B cell (primary cell): ENCODE measurements at regions not wholly inside any gene's neighbourhood (a gene's known extent, or its start where the extent isn't known, plus 50 kb on each side); places are given as distances from the start of the nearest gene placed in this dataset.

Source experiments
- ATAC-seq: fragments of 200-7000 bp; cut with Tn5 transposase; one replicate; pipeline ENCODE4 v1.10.0; 2021; ENCODE audit warnings: low read depth, mild to moderate bottlenecking, moderate number of reproducible peaks, moderate library complexity
- CTCF ChIA-PET: fragments of 350-600 bp; sonication (Branson Sonifier 250); formaldehyde crosslinking; loops from one replicate; lab custom pipeline; 2021; ENCODE audit warnings: antibody characterized with exemption, inconsistent platforms; lab: Charles Lee
- POLR2A ChIA-PET: fragments of 350-600 bp; sonication (Branson Sonifier 250); formaldehyde crosslinking; loops from one replicate; lab custom pipeline; 2021; ENCODE audit warnings: antibody characterized with exemption; lab: Charles Lee
- DNase-seq: peaks from one replicate; pipeline ENCODE4 v3.0.0; 2013
- H2AFZ ChIP-seq: 2 replicates; pipeline ENCODE4 v1.6.1; 2012; ENCODE audit warnings: mild to moderate bottlenecking, low read depth, low read length; ENCODE audit not compliant: insufficient read depth, poor library complexity, severe bottlenecking
- H3K27ac ChIP-seq, 2 donors: 1 replicate in 1 of 2; 2 replicates in 1 of 2; pipeline ENCODE4 v1.5.1; 2012 to 2013; ENCODE audit warnings: low read length in 2 of 2, mild to moderate bottlenecking in 2 of 2, moderate library complexity in 1 of 2
- H3K27me3 ChIP-seq, 4 experiments: fragments of 200-600 bp in 1 of 4; sonication (generic) in 1 of 4; replicated peaks in 1 of 4; 1 replicate in 2 of 4; 2 replicates in 2 of 4; pipeline versions ENCODE4 v1.6.1 to v1.7.0; 2013 to 2016; ENCODE audit warnings: low read length in 3 of 4, mild to moderate bottlenecking in 2 of 4, mixed read lengths in 1 of 4, moderate library complexity in 1 of 4; ENCODE audit not compliant: insufficient read depth in 4 of 4, control insufficient read depth in 3 of 4; ENCODE audit errors: control extremely low read depth in 1 of 4
- H3K36me3 ChIP-seq, 2 experiments: replicated peaks in 1 of 2; 1 replicate in 1 of 2; 2 replicates in 1 of 2; pipeline versions ENCODE4 v1.6.1 to v1.7.1; 2013; ENCODE audit warnings: low read length in 1 of 2; ENCODE audit not compliant: insufficient read depth in 2 of 2, control insufficient read depth in 1 of 2; ENCODE audit errors: control extremely low read depth in 1 of 2, extremely low read depth in 1 of 2
- H3K4me1 ChIP-seq, 2 donors: fragments of 200-600 bp in 1 of 2; sonication (generic) in 1 of 2; 1 replicate in 1 of 2; 2 replicates in 1 of 2; pipeline versions ENCODE4 v1.5.1 to v1.6.1; 2013 to 2017; ENCODE audit warnings: low read length in 2 of 2; ENCODE audit not compliant: control insufficient read depth in 2 of 2, insufficient read depth in 2 of 2
- H3K4me2 ChIP-seq: replicated peaks from 2 replicates; pipeline ENCODE3; 2012; ENCODE audit warnings: mild to moderate bottlenecking, low read depth, low read length; ENCODE audit not compliant: poor library complexity, severe bottlenecking
- H3K4me3 ChIP-seq, 5 experiments: fragments of 200-600 bp in 1 of 5; sonication (generic) in 1 of 5; 1 replicate in 3 of 5; 2 replicates in 2 of 5; pipeline versions ENCODE4 v1.5.1 to v1.7.0; 2011 to 2016; ENCODE audit warnings: low read length in 4 of 5, mild to moderate bottlenecking in 4 of 5, low read depth in 2 of 5, control low read depth in 1 of 5, moderate library complexity in 1 of 5; ENCODE audit not compliant: insufficient read depth in 1 of 5; ENCODE audit errors: control extremely low read depth in 1 of 5, extremely low read depth in 1 of 5
- H3K79me2 ChIP-seq: fragments of 200-600 bp; sonication (generic); one replicate; pipeline ENCODE4 v1.6.0; 2016; ENCODE audit warnings: low read length; ENCODE audit not compliant: control insufficient read depth, insufficient read depth
- H3K9ac ChIP-seq: fragments of 200-600 bp; sonication (generic); 2 replicates; pipeline ENCODE4 v1.6.1; 2017; ENCODE audit warnings: mild to moderate bottlenecking, low read length, moderate library complexity
- H3K9me3 ChIP-seq, 3 donors: one replicate each; pipeline versions ENCODE4 v1.6.1 to v1.7.1; 2013; ENCODE audit warnings: low read length in 2 of 3; ENCODE audit not compliant: control insufficient read depth in 2 of 3, insufficient read depth in 1 of 3; ENCODE audit errors: control extremely low read depth in 1 of 3
- H4K20me1 ChIP-seq: 2 replicates; pipeline ENCODE4 v1.6.0; 2012; ENCODE audit warnings: mild to moderate bottlenecking, low read length; ENCODE audit not compliant: insufficient read depth, control insufficient read depth, poor library complexity, severe bottlenecking
- H3K27ac Mint-ChIP-seq: one replicate; pipeline ENCODE4 v1.8.0; 2021; ENCODE audit warnings: mixed read lengths
- H3K27me3 Mint-ChIP-seq: one replicate; pipeline ENCODE4 v1.8.0; 2021; ENCODE audit warnings: mixed read lengths
- H3K4me1 Mint-ChIP-seq: one replicate; pipeline ENCODE4 v1.8.0; 2021; ENCODE audit warnings: mixed read lengths
- H3K4me3 Mint-ChIP-seq: one replicate; pipeline ENCODE4 v1.8.0; 2021; ENCODE audit warnings: mixed read lengths
- H3K9me3 Mint-ChIP-seq: one replicate; pipeline ENCODE4 v1.8.0; 2022; ENCODE audit warnings: mixed read lengths; ENCODE audit not compliant: insufficient read depth
- EZH2 ChIP-seq: IDR thresholded peaks from 2 replicates; pipeline ENCODE4 v1.6.1; 2012; ENCODE audit warnings: borderline replicate concordance, low read depth, mild to moderate bottlenecking, moderate library complexity, low read length; ENCODE audit not compliant: insufficient read depth, poor library complexity, severe bottlenecking
- WGBS: methylation state at CpG from one replicate; pipeline ENCODE4 v1.1.5; 2013; ENCODE audit warnings: missing lambda C conversion rate; ENCODE audit not compliant: insufficient coverage; 5-methylcytosine and 5-hydroxymethylcytosine counted together
- intact Hi-C: fragments of 100-400 bp; cut with micrococcal nuclease; formaldehyde crosslinking; loops from one replicate; pipeline ENCODE4 v1.10.0; 2022
- TF ChIP-seq, protein P1 (sequence below): fragments of 200-600 bp; IDR thresholded peaks from one replicate; pipeline ENCODE4 v1.8.0; 2022; ENCODE audit warnings: antibody characterized with exemption, mild to moderate bottlenecking

DNA sequence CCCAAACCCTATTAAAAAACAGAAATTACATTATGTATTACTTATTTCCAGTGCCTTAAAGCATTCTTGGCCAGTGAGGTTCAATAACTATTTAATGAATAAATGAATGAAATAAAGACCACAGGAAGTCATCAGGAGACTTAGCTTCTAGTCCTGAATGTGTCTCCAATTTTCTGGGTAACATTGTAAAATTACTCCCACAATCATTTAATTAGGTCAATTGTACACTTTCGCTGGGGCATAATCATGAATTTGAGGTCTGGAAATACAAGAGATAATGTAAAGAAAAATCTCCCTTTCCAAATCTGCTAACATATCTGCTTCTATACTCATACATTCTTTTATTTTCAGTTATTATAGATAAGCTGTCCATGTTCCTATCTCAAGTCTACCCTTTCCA is 199.2 kb downstream of the TLR4 start:
- no peak overlapping the region for H3K9ac ChIP-seq
- no peak overlapping the region for H2AFZ ChIP-seq
- H3K27me3 ChIP-seq = peaks cover 0 to 18% (median 7%) of the 10 kb centered on the region in 4 experiments
- H3K79me2 ChIP-seq = no peaks in the 10 kb centered on the region
- H3K27ac ChIP-seq = no peak overlapping the region
- Mint-ChIP-seq H3K4me3 (no peak overlapping the region), H3K9me3 (peaks cover 2% of the 10 kb centered on the region), H3K4me1 (no peaks in the 10 kb centered on the region), H3K27me3 (peaks cover 11% of the 10 kb centered on the region), H3K27ac (no peak overlapping the region)
- H3K4me2 ChIP-seq = no peak overlapping the region
- H4K20me1 ChIP-seq = no peaks in the 10 kb centered on the region
- CTCF ChIA-PET = no interaction called here
- H3K4me1 ChIP-seq = no peaks in the 10 kb centered on the region
- intact Hi-C loops = no loop called here
- no peak for DNase-seq
- H3K9me3 ChIP-seq = no peaks in the 10 kb centered on the region
- TF ChIP-seq, protein P1, sequence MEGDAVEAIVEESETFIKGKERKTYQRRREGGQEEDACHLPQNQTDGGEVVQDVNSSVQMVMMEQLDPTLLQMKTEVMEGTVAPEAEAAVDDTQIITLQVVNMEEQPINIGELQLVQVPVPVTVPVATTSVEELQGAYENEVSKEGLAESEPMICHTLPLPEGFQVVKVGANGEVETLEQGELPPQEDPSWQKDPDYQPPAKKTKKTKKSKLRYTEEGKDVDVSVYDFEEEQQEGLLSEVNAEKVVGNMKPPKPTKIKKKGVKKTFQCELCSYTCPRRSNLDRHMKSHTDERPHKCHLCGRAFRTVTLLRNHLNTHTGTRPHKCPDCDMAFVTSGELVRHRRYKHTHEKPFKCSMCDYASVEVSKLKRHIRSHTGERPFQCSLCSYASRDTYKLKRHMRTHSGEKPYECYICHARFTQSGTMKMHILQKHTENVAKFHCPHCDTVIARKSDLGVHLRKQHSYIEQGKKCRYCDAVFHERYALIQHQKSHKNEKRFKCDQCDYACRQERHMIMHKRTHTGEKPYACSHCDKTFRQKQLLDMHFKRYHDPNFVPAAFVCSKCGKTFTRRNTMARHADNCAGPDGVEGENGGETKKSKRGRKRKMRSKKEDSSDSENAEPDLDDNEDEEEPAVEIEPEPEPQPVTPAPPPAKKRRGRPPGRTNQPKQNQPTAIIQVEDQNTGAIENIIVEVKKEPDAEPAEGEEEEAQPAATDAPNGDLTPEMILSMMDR = no peak
- no peak for TF ChIP-seq EZH2
- no peak for ATAC-seq
- no peaks in the 10 kb centered on the region for H3K36me3 ChIP-seq
- POLR2A ChIA-PET = no interaction called here
- no CpG with 5 or more reads among the region's 1 CpG for WGBS
- no peak overlapping the region for H3K4me3 ChIP-seq

DNA sequence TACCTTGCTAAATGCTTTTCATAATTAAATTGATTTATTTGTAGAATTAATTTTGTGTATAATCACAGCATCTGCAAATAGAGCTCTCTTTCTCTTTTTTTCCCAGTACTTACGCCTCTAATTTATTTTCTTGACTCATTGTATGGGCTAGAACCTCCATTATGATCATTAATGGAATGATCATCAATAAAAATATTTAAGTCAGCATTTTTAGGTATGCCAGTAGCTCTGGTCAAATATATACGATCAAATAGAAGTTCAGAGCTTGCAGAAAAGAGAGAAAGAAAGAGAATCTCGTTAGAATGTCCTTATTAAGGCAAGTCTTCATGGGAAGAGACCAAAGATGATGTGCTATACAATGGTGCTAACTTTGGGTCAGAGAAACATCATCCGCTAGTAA is 202.6 kb downstream of the TLR4 start:
- Mint-ChIP-seq H3K4me3 (no peak overlapping the region), H3K4me1 (no peaks in the 10 kb centered on the region), H3K9me3 (peaks cover 13% of the 10 kb centered on the region), H3K27me3 (peaks cover 11% of the 10 kb centered on the region), H3K27ac (no peak overlapping the region)
- no peaks in the 10 kb centered on the region for H3K4me1 ChIP-seq
- H3K4me2 ChIP-seq = no peak overlapping the region
- H3K27ac ChIP-seq = no peak overlapping the region
- no peak for DNase-seq
- peaks cover 0 to 13% (median 8%) of the 10 kb centered on the region in 4 experiments for H3K27me3 ChIP-seq
- no peaks in the 10 kb centered on the region for H4K20me1 ChIP-seq
- H3K4me3 ChIP-seq = no peak overlapping the region
- H2AFZ ChIP-seq = no peak overlapping the region
- no peak overlapping the region for H3K9ac ChIP-seq
- H3K79me2 ChIP-seq = no peaks in the 10 kb centered on the region
- ChIA-PET POLR2A (no interaction called here), CTCF (no interaction called here)
- peaks cover 0 to 8% (median 3%) of the 10 kb centered on the region in 3 donors for H3K9me3 ChIP-seq
- H3K36me3 ChIP-seq = no peaks in the 10 kb centered on the region
- WGBS = 83% methylated on average over 1 of the region's 4 CpGs
- TF ChIP-seq EZH2 = no peak
- TF ChIP-seq, protein P1 = no peak
- no peak for ATAC-seq
- intact Hi-C loops = no loop called here
